HG03442 (cell line): ENCODE measurements at regions not wholly inside any gene's neighbourhood (a gene's known extent, or its start where the extent isn't known, plus 50 kb on each side); places are given as distances from the start of the nearest gene placed in this dataset.
"Not testable (repeated sequence)": the region's sequence is repeated elsewhere in the genome, so short reads cannot be mapped to it uniquely, and the experiment has no call there.

Source experiments
- ATAC-seq: cut with Tn5 transposase; IDR thresholded peaks from one replicate; pipeline ENCODE4 v1.9.1; 2021; ENCODE audit warnings: mild to moderate bottlenecking, moderate library complexity; ENCODE audit not compliant: unreplicated experiment

- ATAC-seq = no peak
Observed at GRCh38 chr2:219831957-219832356, 204.5 kb downstream of the SLC4A3 start.

GRCh38 chr2:219832904-219833303 is 205.5 kb downstream of the SLC4A3 start:
- ATAC-seq = no peak

- no peak for ATAC-seq
Observed at GRCh38 chr2:219835493-219835892, 208.1 kb downstream of the SLC4A3 start.

- ATAC-seq = peak; percentile 59
Observed at GRCh38 chr2:219836647-219837177, 209.3 kb downstream of the SLC4A3 start.

- ATAC-seq = peak; percentile 83
Observed at GRCh38 chr2:219844401-219845091, 217.1 kb downstream of the SLC4A3 start.

- no peak for ATAC-seq
Observed at GRCh38 chr2:219848882-219849281, 221.5 kb downstream of the SLC4A3 start.

GRCh38 chr2:219851169-219851568 is 223.7 kb downstream of the SLC4A3 start:
- no peak for ATAC-seq

GRCh38 chr2:219851801-219852481 is 224.5 kb downstream of the SLC4A3 start:
- ATAC-seq = no peak

- no peak for ATAC-seq
Observed at GRCh38 chr2:219852626-219853025, 225.2 kb downstream of the SLC4A3 start.

GRCh38 chr2:219856602-219857001 is 229.2 kb downstream of the SLC4A3 start:
- ATAC-seq = no peak

GRCh38 chr2:219857751-219858150 is 230.3 kb downstream of the SLC4A3 start:
- no peak for ATAC-seq

GRCh38 chr2:219861307-219861706 is 233.9 kb downstream of the SLC4A3 start:
- ATAC-seq = no peak

- ATAC-seq = no peak
Observed at GRCh38 chr2:219864154-219864553, 236.7 kb downstream of the SLC4A3 start.

- no peak for ATAC-seq
Observed at GRCh38 chr2:219868635-219869034, 241.2 kb downstream of the SLC4A3 start.

GRCh38 chr2:219870041-219870440 is 242.6 kb downstream of the SLC4A3 start:
- ATAC-seq = no peak

- ATAC-seq = no peak
Observed at GRCh38 chr2:219871351-219871750, 243.9 kb downstream of the SLC4A3 start.

GRCh38 chr2:219875036-219875435 is 247.6 kb downstream of the SLC4A3 start:
- no peak for ATAC-seq

GRCh38 chr2:219875986-219876385 is 248.6 kb downstream of the SLC4A3 start:
- not testable (repeated sequence) for ATAC-seq

GRCh38 chr2:219876931-219877330 is 249.5 kb downstream of the SLC4A3 start:
- no peak for ATAC-seq

GRCh38 chr2:219877728-219878127 is 250.3 kb downstream of the SLC4A3 start:
- ATAC-seq = no peak

GRCh38 chr2:219878516-219878915 is 251.1 kb downstream of the SLC4A3 start:
- ATAC-seq = no peak

- no peak for ATAC-seq
Observed at GRCh38 chr2:219881851-219882250, 254.4 kb downstream of the SLC4A3 start.
